ENCODE measurements at regions not wholly inside any gene's neighbourhood (a gene's known extent, or its start where the extent isn't known, plus 50 kb on each side); places are given as distances from the start of the nearest gene placed in this dataset.

- Histone ChIP-seq H3K9me3 (ENCODE audit: control insufficient read depth, insufficient read depth, low read length) (no peaks in the 10 kb centered on the region), H3K27me3 (ENCODE audit: control insufficient read depth, insufficient read depth, low read length) (no peaks in the 10 kb centered on the region), H3K36me3 (ENCODE audit: control insufficient read depth, insufficient read depth, low read length) (no peaks in the 10 kb centered on the region), H3K4me3 (ENCODE audit: low read depth, low read length) (no peak overlapping the region), H3K4me1 (ENCODE audit: control insufficient read depth, insufficient read depth, low read length) (peaks cover 35% of the 10 kb centered on the region), H3K9ac (ENCODE audit: low read depth, low read length) (no peak overlapping the region), H3K27ac (ENCODE audit: low read depth, low read length) (no peak overlapping the region)
Measured at GRCh38 chr10:5588603-5589002, 63.8 kb downstream of the CALML3 start.

All from HUES48 (cell line).